Bronchial epithelial cell (primary cell): ENCODE measurements at regions not wholly inside any gene's neighbourhood (a gene's known extent, or its start where the extent isn't known, plus 50 kb on each side); places are given as distances from the start of the nearest gene placed in this dataset.

Source experiments
- DNase-seq: peaks from one replicate; pipeline ENCODE4 v3.0.0-alpha.2; 2010; ENCODE audit warnings: low read depth
- FAIRE-seq: peaks from 2 replicates; lab custom pipeline; 2011; peaks lifted over from hg19 to GRCh38; lab: Jason Lieb, UNC
- H3K27me3 ChIP-seq: 2 replicates; pipeline ENCODE4 v1.5.1; 2011; ENCODE audit warnings: low read length; ENCODE audit not compliant: control insufficient read depth, insufficient read depth
- H3K36me3 ChIP-seq: 2 replicates; pipeline ENCODE4 v1.5.1; 2011; ENCODE audit warnings: low read length; ENCODE audit not compliant: control insufficient read depth, insufficient read depth
- H3K4me3 ChIP-seq: 2 replicates; pipeline ENCODE4 v1.5.1; 2011; ENCODE audit warnings: mild to moderate bottlenecking, low read depth, low read length, control low read depth
- TF ChIP-seq, protein P1 (sequence below): IDR thresholded peaks from 2 replicates; pipeline ENCODE4 v1.5.1; 2011; ENCODE audit warnings: mild to moderate bottlenecking, moderate library complexity, low read length, control low read depth, inconsistent platforms; ENCODE audit not compliant: insufficient read depth, severe bottlenecking

DNA sequence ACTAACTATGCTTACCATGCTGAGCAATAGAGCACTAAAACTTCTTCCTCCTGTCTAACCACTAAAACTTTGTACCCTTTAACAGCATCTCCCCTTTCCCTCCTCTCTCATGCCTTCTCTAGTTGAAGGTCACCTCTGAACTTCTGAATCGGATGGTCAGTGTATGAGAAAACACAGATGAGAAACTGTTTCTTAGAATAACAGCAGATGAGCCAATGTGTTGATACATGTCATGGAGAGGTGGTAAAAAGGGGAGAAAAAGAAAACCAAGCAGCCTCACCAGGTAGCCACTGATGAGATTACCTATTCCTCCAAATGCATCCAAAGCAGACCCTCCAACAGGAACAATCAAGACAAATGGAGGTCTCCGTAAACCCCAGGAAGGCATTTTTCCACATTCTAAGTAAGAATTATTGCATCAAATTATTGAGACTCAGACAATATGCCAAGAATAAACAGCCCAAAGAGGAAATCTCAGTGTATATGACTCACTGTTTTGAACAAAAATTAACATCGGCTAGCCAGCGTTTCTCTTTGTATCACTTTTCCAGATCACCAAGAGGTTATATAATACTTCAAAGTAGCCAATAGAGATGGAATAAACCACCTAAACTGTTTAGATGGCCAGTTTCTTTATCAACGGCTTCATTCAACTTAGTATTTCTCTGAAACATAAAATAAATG lies 793.3 kb upstream of the SOX9 start:
- H3K36me3 ChIP-seq: no peaks in the 10 kb centered on the region
- H3K4me3 ChIP-seq: no peak overlapping the region
- TF ChIP-seq, protein P1, sequence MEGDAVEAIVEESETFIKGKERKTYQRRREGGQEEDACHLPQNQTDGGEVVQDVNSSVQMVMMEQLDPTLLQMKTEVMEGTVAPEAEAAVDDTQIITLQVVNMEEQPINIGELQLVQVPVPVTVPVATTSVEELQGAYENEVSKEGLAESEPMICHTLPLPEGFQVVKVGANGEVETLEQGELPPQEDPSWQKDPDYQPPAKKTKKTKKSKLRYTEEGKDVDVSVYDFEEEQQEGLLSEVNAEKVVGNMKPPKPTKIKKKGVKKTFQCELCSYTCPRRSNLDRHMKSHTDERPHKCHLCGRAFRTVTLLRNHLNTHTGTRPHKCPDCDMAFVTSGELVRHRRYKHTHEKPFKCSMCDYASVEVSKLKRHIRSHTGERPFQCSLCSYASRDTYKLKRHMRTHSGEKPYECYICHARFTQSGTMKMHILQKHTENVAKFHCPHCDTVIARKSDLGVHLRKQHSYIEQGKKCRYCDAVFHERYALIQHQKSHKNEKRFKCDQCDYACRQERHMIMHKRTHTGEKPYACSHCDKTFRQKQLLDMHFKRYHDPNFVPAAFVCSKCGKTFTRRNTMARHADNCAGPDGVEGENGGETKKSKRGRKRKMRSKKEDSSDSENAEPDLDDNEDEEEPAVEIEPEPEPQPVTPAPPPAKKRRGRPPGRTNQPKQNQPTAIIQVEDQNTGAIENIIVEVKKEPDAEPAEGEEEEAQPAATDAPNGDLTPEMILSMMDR: no peak
- peak; percentile 51 for DNase-seq
- FAIRE-seq: no peak
- no peaks in the 10 kb centered on the region for H3K27me3 ChIP-seq

DNA sequence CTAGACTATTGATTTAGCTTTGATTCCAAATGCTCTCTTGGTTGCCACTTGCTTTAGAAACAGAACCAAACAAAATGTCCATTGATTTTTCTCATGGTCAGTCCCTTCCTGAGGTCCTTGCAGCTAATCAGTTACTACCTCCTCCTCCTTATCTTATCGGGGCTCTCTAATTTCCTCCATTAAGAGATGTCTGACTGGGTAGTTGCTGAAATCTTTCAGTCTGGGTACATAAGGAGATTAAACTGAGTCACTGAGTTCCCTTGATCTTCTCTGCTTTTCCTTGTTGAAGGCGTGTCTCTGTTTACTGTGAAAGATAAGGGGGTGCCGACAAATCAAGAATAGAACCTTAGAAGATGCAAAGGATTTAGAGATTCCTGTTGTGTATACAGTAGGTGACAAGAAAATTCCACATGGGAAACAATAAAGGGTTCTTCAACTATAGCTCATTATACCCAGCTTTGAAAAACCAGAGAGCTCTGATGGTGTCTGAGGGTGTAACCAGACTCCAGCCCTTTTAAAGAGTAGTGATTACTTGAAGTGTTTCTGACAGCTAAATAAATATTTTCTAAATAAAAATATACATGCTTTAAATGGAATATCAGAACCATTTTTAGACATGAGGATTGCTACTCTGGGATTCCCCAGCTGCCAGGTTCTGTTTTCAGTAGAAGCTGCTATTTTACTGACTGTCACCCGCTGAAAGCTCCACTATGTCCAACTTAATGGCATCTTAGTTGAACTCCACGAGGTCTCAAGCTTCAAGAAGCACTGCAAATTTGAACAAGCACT lies 791.3 kb upstream of the SOX9 start:
- no peaks in the 10 kb centered on the region for H3K27me3 ChIP-seq
- FAIRE-seq: no peak
- no peak overlapping the region for H3K4me3 ChIP-seq
- TF ChIP-seq, protein P1: no peak
- H3K36me3 ChIP-seq: no peaks in the 10 kb centered on the region
- peak; percentile 52 for DNase-seq

DNA sequence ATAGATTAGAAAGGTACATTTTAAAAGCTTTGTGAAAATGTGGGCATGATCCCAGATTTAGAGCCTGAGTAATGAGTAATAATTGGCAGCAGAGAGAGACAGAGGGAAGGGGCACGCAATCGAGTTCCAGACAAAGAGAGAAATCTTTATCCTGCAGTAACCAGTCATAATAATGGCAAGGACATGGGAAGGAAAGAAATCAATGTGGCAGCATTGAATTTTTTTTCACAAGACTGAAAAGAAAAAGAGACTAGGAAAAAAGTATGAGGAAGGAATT lies 790.8 kb upstream of the SOX9 start:
- Histone ChIP-seq H3K27me3 (no peaks in the 10 kb centered on the region), H3K4me3 (no peak overlapping the region), H3K36me3 (no peaks in the 10 kb centered on the region)
- DNase-seq (peak; percentile 49), FAIRE-seq (no peak)
- TF ChIP-seq, protein P1: no peak

DNA sequence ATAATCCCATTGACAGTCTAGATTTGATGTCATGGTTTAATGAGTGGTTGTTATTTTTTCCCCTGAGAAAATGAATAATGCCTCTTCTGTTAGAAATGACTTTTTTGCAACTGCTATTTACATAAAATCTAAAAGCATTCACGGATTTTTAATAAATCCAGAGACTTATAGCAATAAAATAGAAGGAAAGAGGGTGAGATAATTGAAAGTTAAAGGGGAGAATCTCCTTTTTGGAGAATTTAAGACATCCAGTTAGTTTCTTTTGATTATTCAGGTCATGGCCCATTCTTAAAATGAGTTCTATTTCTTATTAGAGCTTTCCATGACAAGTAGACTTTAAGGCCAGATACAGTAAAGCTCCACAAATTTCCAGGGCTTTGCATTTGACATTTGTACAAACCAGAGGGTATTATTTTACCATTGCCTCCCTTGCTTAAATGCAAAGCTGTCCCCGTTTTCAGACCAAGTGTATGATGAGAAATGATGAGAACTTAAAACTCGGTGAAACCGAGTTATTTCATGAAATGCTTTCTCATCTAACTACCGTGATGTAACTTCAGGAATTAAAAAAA lies 789.0 kb upstream of the SOX9 start:
- DNase-seq: no peak
- Histone ChIP-seq H3K36me3 (no peaks in the 10 kb centered on the region), H3K27me3 (no peaks in the 10 kb centered on the region), H3K4me3 (no peak overlapping the region)
- FAIRE-seq: no peak
- TF ChIP-seq, protein P1: no peak

DNA sequence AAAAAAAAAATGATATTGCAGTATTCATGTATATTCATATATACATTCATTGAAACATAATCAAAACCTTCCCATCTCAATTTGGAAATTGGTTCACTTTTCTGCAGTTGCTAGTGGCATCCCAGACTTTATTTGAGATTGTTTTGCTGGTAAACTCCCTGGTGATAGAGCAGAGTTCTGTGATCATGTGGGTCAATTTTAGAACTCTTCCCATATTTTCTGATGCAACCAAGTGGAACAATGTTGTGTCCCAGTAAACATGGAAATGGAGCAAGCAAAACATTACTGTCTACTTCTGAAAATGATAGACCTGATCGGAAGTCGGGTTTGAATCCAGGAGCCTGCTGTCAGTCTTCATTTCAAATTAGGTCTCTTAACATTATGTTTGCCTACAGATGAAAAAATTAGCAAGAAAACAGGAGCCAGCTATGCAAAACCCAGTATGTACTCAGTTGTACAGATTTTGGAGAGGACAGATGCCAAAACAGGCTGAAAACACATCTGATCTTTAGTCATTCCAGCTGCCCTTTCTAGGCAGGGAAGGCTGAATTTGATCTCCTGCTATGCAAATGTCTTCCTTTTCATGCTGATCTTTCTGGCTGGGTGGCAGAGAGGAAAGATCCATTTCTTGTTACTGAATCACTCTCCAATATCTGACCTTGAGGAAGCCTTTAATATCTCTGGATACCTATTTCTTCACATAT lies 786.6 kb upstream of the SOX9 start:
- no peak for DNase-seq
- TF ChIP-seq, protein P1: no peak
- no peak overlapping the region for H3K4me3 ChIP-seq
- no peaks in the 10 kb centered on the region for H3K36me3 ChIP-seq
- no peak for FAIRE-seq
- no peaks in the 10 kb centered on the region for H3K27me3 ChIP-seq
